GM12891 (cell line): ENCODE measurements at regions not wholly inside any gene's neighbourhood (a gene's known extent, or its start where the extent isn't known, plus 50 kb on each side); places are given as distances from the start of the nearest gene placed in this dataset.

Experiments
- POLR2A ChIP-seq: IDR thresholded peaks from 2 replicates; pipeline ENCODE4 v1.6.1; 2011; ENCODE audit warnings: low read depth, low read length, control low read depth
- POLR2AphosphoS5 ChIP-seq: IDR thresholded peaks from 2 replicates; pipeline ENCODE4 v1.6.1; 2011; ENCODE audit warnings: low read depth, low read length, control low read depth
- SPI1 ChIP-seq: IDR thresholded peaks from 2 replicates; pipeline ENCODE4 v1.6.1; 2011; ENCODE audit warnings: low read depth, low read length, control low read depth
- TAF1 ChIP-seq: IDR thresholded peaks from 2 replicates; pipeline ENCODE4 v1.6.1; 2011; ENCODE audit warnings: low read depth, low read length, control low read depth

GRCh38 chr10:89829262-89829886, 128.0 kb downstream of the KIF20B start:
- no peak for TF ChIP-seq POLR2A
- TF ChIP-seq TAF1 = no peak
- no peak for TF ChIP-seq POLR2AphosphoS5
- no peak for TF ChIP-seq SPI1
